Tibial artery (tissue), 4 donors: ENCODE measurements at regions not wholly inside any gene's neighbourhood (a gene's known extent, or its start where the extent isn't known, plus 50 kb on each side); places are given as distances from the start of the nearest gene placed in this dataset.

ENCODE experiments used
- DNase-seq, 2 donors: peaks; one replicate each; pipeline ENCODE4 v3.0.0-alpha.2; 2019
- H3K27ac ChIP-seq, 2 donors: fragments of 200-600 bp; sonication (generic) in 1 of 2; 1 replicate in 1 of 2; 2 replicates in 1 of 2; pipeline ENCODE4 v1.5.1; 2018 to 2019; ENCODE audit warnings: mild to moderate bottlenecking in 1 of 2
- H3K27me3 ChIP-seq, 2 donors: fragments of 200-600 bp; sonication (generic) in 1 of 2; one replicate each; pipeline versions ENCODE4 v1.5.1 to v1.6.0; 2016 to 2019
- H3K36me3 ChIP-seq, 3 donors: fragments of 200-600 bp; sonication (generic) in 2 of 3; one replicate each; pipeline ENCODE4 v1.5.1; 2016 to 2019; ENCODE audit warnings: mild to moderate bottlenecking in 2 of 3
- H3K4me1 ChIP-seq, 4 donors: fragments of 200-600 bp; sonication (generic) in 2 of 4; 1 replicate in 3 of 4; 2 replicates in 1 of 4; pipeline ENCODE4 v1.5.1; 2016 to 2019
- H3K4me3 ChIP-seq, 2 donors: fragments of 200-600 bp; sonication (generic) in 1 of 2; 1 replicate in 1 of 2; 2 replicates in 1 of 2; pipeline ENCODE4 v1.5.1; 2018 to 2019; ENCODE audit warnings: mild to moderate bottlenecking in 2 of 2
- H3K9me3 ChIP-seq, 3 donors: fragments of 200-600 bp; sonication (generic) in 1 of 3; one replicate each; pipeline ENCODE4 v1.5.1; 2016 to 2019
- intact Hi-C: fragments of 100-400 bp; cut with DNase I; formaldehyde crosslinking; loops from one replicate; pipeline ENCODE4 v1.15.0; 2023; ENCODE audit warnings: low total_unique reads
- TF ChIP-seq, protein P1 (sequence below), 2 experiments: fragments of 200-600 bp in 1 of 2; fragments of 450-650 bp in 1 of 2; IDR thresholded peaks; one replicate each; pipeline ENCODE4 v1.5.1; 2017 to 2019; ENCODE audit warnings: antibody characterized with exemption in 2 of 2, mild to moderate bottlenecking in 1 of 2, moderate library complexity in 1 of 2

DNA sequence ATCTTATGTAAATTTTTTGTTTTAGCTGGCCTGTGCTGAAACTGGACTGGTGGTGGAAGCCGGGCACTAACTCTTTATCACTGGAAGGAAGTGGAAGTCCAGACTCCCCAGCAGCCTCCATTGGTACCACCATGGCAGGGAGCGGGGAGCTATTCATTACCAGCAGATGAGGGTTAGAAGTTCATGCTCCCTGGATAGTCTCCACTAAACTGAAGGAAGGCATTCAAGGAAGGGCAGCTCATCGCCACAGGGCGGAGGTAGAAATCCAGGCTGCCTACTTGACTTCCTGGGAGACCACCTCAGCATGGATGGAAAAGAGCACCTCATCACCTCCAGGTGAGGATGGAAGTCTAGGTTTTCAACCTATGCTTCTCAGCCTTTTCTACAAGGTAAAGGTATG is 130.9 kb downstream of the SLC16A9 start:
- Histone ChIP-seq H3K27ac (no peak overlapping the region), H3K4me3 (no peak overlapping the region), H3K4me1 (peaks cover 0 to 23% (median 4%) of the 10 kb centered on the region in 4 donors), H3K36me3 (no peaks in the 10 kb centered on the region), H3K9me3 (no peaks in the 10 kb centered on the region), H3K27me3 (no peaks in the 10 kb centered on the region)
- DNase-seq: no peak
- TF ChIP-seq, protein P1, sequence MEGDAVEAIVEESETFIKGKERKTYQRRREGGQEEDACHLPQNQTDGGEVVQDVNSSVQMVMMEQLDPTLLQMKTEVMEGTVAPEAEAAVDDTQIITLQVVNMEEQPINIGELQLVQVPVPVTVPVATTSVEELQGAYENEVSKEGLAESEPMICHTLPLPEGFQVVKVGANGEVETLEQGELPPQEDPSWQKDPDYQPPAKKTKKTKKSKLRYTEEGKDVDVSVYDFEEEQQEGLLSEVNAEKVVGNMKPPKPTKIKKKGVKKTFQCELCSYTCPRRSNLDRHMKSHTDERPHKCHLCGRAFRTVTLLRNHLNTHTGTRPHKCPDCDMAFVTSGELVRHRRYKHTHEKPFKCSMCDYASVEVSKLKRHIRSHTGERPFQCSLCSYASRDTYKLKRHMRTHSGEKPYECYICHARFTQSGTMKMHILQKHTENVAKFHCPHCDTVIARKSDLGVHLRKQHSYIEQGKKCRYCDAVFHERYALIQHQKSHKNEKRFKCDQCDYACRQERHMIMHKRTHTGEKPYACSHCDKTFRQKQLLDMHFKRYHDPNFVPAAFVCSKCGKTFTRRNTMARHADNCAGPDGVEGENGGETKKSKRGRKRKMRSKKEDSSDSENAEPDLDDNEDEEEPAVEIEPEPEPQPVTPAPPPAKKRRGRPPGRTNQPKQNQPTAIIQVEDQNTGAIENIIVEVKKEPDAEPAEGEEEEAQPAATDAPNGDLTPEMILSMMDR (IDR thresholded peaks at IDR 0.05): no peak
- intact Hi-C loops: no loop called here

DNA sequence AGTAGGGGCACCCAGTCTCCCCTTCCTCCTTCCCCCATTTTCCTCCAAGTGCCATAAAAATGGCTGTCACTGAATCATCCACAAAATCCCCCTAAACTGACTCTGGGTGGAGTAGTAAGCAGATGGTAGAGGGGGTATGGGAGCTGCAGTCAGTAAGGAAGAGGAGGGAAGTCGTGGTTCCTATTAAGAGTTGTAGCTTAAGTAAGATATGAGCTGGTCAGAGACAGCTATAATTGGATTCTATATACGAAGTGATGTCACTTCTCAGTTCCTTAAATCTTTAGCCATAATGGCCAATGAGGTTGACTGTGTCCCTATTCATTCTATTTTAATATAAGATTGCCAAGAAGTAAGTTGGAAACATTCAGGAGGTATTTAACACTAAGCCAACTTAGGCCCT is 131.7 kb downstream of the SLC16A9 start:
- Histone ChIP-seq H3K4me1 (peaks cover 0 to 23% (median 4%) of the 10 kb centered on the region in 4 donors), H3K36me3 (no peaks in the 10 kb centered on the region), H3K27me3 (no peaks in the 10 kb centered on the region), H3K9me3 (no peaks in the 10 kb centered on the region), H3K4me3 (no peak overlapping the region), H3K27ac (no peak overlapping the region)
- intact Hi-C loops: no loop called here
- DNase-seq: no peak
- TF ChIP-seq, protein P1 (IDR thresholded peaks at IDR 0.05): no peak

DNA sequence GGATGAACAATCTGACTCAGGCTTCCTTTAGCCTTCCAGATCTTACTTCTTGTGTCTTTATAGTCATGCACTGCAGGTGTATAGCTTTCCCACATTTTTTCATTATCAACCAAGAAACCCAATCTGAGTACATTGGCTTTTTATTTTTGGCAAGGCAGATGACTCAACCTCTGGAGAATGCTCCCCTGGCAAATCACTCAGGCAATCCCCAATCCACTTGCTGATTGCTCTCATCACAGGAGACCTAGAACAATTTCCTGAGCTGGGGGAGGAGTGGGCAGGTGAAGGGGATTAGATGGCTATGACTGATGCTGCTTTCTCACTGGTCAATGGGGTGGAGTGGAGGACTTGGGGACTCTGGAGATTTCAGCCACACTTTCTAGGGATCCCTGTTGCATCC is 134.4 kb downstream of the SLC16A9 start:
- DNase-seq: no peak
- Histone ChIP-seq H3K27me3 (no peaks in the 10 kb centered on the region), H3K4me1 (peaks cover 0 to 6% (median 0%) of the 10 kb centered on the region in 4 donors), H3K36me3 (no peaks in the 10 kb centered on the region), H3K27ac (no peak overlapping the region), H3K9me3 (no peaks in the 10 kb centered on the region), H3K4me3 (no peak overlapping the region)
- TF ChIP-seq, protein P1 (IDR thresholded peaks at IDR 0.05): no peak
- intact Hi-C loops: no loop called here

DNA sequence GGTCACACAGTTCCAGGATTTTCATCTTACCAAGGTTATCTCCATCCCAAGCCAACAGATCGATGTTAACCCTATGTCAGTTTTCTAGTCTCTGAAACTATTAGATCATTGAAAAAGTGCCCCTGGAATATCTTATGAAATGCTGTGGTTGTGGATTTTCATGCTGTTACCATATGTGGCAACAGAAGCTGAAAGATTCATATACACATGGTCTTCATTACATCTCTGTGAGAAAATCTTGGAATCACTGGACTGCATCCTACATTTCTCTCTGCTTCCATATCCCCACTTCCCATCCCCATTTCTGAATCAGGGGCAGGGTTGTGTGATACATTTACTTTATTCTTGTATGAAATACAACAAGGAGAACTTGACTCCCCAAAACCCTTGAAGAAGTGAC is 146.1 kb downstream of the SLC16A9 start:
- Histone ChIP-seq H3K9me3 (no peaks in the 10 kb centered on the region), H3K4me1 (peaks cover 0 to 10% (median 3%) of the 10 kb centered on the region in 4 donors), H3K36me3 (no peaks in the 10 kb centered on the region), H3K4me3 (no peak overlapping the region), H3K27me3 (no peaks in the 10 kb centered on the region), H3K27ac (no peak overlapping the region)
- TF ChIP-seq, protein P1 (IDR thresholded peaks at IDR 0.05): no peak
- intact Hi-C loops: no loop called here
- DNase-seq: no peak

DNA sequence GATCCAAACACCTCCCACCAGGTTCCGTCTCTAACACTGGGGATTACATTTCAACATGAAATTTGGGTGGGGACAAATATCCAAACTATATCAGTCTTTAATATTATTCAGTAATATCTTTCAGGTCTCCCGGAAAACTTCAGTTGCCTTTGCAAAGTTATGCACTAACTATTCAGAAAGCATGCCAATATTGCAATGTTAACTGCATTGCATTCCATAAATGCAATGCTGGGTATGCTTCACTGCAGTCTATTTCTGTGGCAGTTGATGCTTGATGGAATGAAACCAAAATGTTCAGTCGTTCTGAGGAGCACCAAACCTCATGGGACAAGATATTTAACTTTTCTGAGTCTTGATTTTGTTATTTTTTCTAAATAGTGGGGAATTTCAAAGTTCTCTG is 147.5 kb downstream of the SLC16A9 start:
- intact Hi-C loops: no loop called here
- Histone ChIP-seq H3K36me3 (no peaks in the 10 kb centered on the region), H3K27me3 (no peaks in the 10 kb centered on the region), H3K9me3 (no peaks in the 10 kb centered on the region), H3K4me3 (no peak overlapping the region), H3K4me1 (peaks cover 0 to 10% (median 3%) of the 10 kb centered on the region in 4 donors), H3K27ac (no peak overlapping the region)
- DNase-seq: no peak
- TF ChIP-seq, protein P1 (IDR thresholded peaks at IDR 0.05): no peak
